Smooth muscle cell (in vitro differentiated cells): ENCODE measurements at regions not wholly inside any gene's neighbourhood (a gene's known extent, or its start where the extent isn't known, plus 50 kb on each side); places are given as distances from the start of the nearest gene placed in this dataset.
A peak's percentile ranks its signal among the peaks of the same experiment; 100 is the strongest.

Source experiments
- DNase-seq: peaks from one replicate; lab custom pipeline; 2025; ENCODE audit not compliant: unreplicated experiment; lab: John Stamatoyannopoulos, UW
- H2AFZ ChIP-seq: fragments of 200-600 bp; sonication (generic); 2 replicates; pipeline ENCODE4 v1.6.0; 2016; ENCODE audit warnings: antibody characterized with exemption, low read depth, mild to moderate bottlenecking
- H3F3A ChIP-seq: fragments of 200-600 bp; sonication (generic); 2 replicates; pipeline ENCODE4 v1.6.0; 2017; ENCODE audit warnings: antibody characterized with exemption, low read depth
- H3K27ac ChIP-seq: fragments of 200-600 bp; sonication (generic); 2 replicates; pipeline ENCODE4 v1.5.1; 2016; ENCODE audit warnings: low read depth, mild to moderate bottlenecking
- H3K27me3 ChIP-seq: fragments of 200-600 bp; sonication (generic); 2 replicates; pipeline ENCODE4 v1.6.1; 2016; ENCODE audit warnings: low read depth, mild to moderate bottlenecking
- H3K36me3 ChIP-seq: fragments of 200-600 bp; sonication (generic); 2 replicates; pipeline ENCODE4 v1.5.1; 2016; ENCODE audit warnings: low read depth
- H3K4me1 ChIP-seq: fragments of 200-600 bp; sonication (generic); 2 replicates; pipeline ENCODE4 v1.5.1; 2016; ENCODE audit warnings: low read depth
- H3K4me2 ChIP-seq: fragments of 200-600 bp; sonication (generic); 2 replicates; pipeline ENCODE4 v1.6.0; 2016; ENCODE audit warnings: mild to moderate bottlenecking
- H3K4me3 ChIP-seq: fragments of 200-600 bp; sonication (generic); 2 replicates; pipeline ENCODE4 v1.5.1; 2016; ENCODE audit warnings: mild to moderate bottlenecking
- H3K79me2 ChIP-seq: fragments of 200-600 bp; sonication (generic); 2 replicates; pipeline ENCODE4 v1.6.0; 2016; ENCODE audit warnings: low read depth, mild to moderate bottlenecking
- H3K9ac ChIP-seq: fragments of 200-600 bp; sonication (generic); 2 replicates; pipeline ENCODE4 v1.6.0; 2016; ENCODE audit warnings: low read depth
- H3K9me3 ChIP-seq: fragments of 200-600 bp; sonication (generic); replicated peaks from 2 replicates; pipeline ENCODE4 v1.5.1; 2016; ENCODE audit warnings: low read depth
- H4K20me1 ChIP-seq: fragments of 200-600 bp; sonication (generic); 2 replicates; pipeline ENCODE4 v1.6.0; 2016; ENCODE audit warnings: low read depth
- CTCF ChIP-seq: fragments of 200-600 bp; sonication (generic); IDR thresholded peaks from 2 replicates; pipeline ENCODE4 v1.5.1; 2017; ENCODE audit warnings: borderline replicate concordance, mild to moderate bottlenecking, antibody characterized with exemption; ENCODE audit not compliant: insufficient read depth, poor library complexity, severe bottlenecking
- WGBS: methylation state at CpG from one replicate; pipeline ENCODE4 v1.1.7; 2016; ENCODE audit warnings: low lambda C conversion rate; 5-methylcytosine and 5-hydroxymethylcytosine counted together

GRCh38 chr10:14453593-14453992, 122.9 kb upstream of the FRMD4A start:
- Histone ChIP-seq H3F3A (peaks cover 6% of the 10 kb centered on the region), H4K20me1 (no peaks in the 10 kb centered on the region), H3K79me2 (no peaks in the 10 kb centered on the region), H3K9ac (no peak overlapping the region), H3K27me3 (no peaks in the 10 kb centered on the region), H3K4me1 (peaks cover 3% of the 10 kb centered on the region), H3K36me3 (no peaks in the 10 kb centered on the region), H3K9me3 (no peaks in the 10 kb centered on the region), H3K27ac (no peak overlapping the region), H2AFZ (no peak overlapping the region), H3K4me3 (no peak overlapping the region), H3K4me2 (no peak overlapping the region)
- 93% methylated on average over 4 of the region's 4 CpGs for whole genome bisulfite sequencing
- no peak for TF ChIP-seq CTCF
- no peak for DNase-seq

- no peak overlapping the region for H3K9ac ChIP-seq
- H4K20me1 ChIP-seq = no peaks in the 10 kb centered on the region
- TF ChIP-seq CTCF = no peak
- no peak for DNase-seq
- peaks cover 5% of the 10 kb centered on the region for H3K4me1 ChIP-seq
- H3K4me2 ChIP-seq = no peak overlapping the region
- 93% methylated on average over 6 of the region's 6 CpGs for WGBS
- H3F3A ChIP-seq = peaks cover 6% of the 10 kb centered on the region
- no peak overlapping the region for H2AFZ ChIP-seq
- no peaks in the 10 kb centered on the region for H3K36me3 ChIP-seq
- H3K27me3 ChIP-seq = no peaks in the 10 kb centered on the region
- H3K79me2 ChIP-seq = no peaks in the 10 kb centered on the region
- H3K9me3 ChIP-seq = no peaks in the 10 kb centered on the region
- H3K4me3 ChIP-seq = no peak overlapping the region
- no peak overlapping the region for H3K27ac ChIP-seq
Measured at GRCh38 chr10:14451341-14451740, 120.6 kb upstream of the FRMD4A start.

- Histone ChIP-seq H3K79me2 (no peaks in the 10 kb centered on the region), H3K9me3 (no peaks in the 10 kb centered on the region), H3K36me3 (no peaks in the 10 kb centered on the region), H3K4me1 (peaks cover 5% of the 10 kb centered on the region), H3F3A (peaks cover 6% of the 10 kb centered on the region), H3K4me3 (no peak overlapping the region), H3K27me3 (no peaks in the 10 kb centered on the region), H3K4me2 (peak overlapping the region; percentile 62), H4K20me1 (no peaks in the 10 kb centered on the region), H3K27ac (peak overlapping the region; percentile 87), H2AFZ (peak overlapping the region; percentile 42), H3K9ac (peak overlapping the region; percentile 22)
- DNase-seq = peak; percentile 8
- WGBS = 28% methylated on average over 3 of the region's 3 CpGs
- TF ChIP-seq CTCF = no peak
Measured at GRCh38 chr10:14450041-14450491, 119.3 kb upstream of the FRMD4A start.

GRCh38 chr10:14449293-14449815, 118.6 kb upstream of the FRMD4A start:
- Histone ChIP-seq H2AFZ (no peak overlapping the region), H3F3A (peaks cover 6% of the 10 kb centered on the region), H3K4me2 (peak overlapping the region; percentile 62), H3K27ac (peak overlapping the region; percentile 87), H3K4me1 (peaks cover 5% of the 10 kb centered on the region), H3K79me2 (no peaks in the 10 kb centered on the region), H3K9ac (no peak overlapping the region), H3K4me3 (no peak overlapping the region), H3K9me3 (no peaks in the 10 kb centered on the region), H4K20me1 (no peaks in the 10 kb centered on the region), H3K36me3 (no peaks in the 10 kb centered on the region), H3K27me3 (no peaks in the 10 kb centered on the region)
- no peak for DNase-seq
- WGBS = 94% methylated on average over 3 of the region's 3 CpGs
- TF ChIP-seq CTCF = no peak
